Tibial nerve (tissue), 4 donors: ENCODE measurements at regions not wholly inside any gene's neighbourhood (a gene's known extent, or its start where the extent isn't known, plus 50 kb on each side); places are given as distances from the start of the nearest gene placed in this dataset.

Source experiments
- CTCF ChIP-seq, 5 experiments: fragments of 200-600 bp in 3 of 5; fragments of 450-650 bp in 2 of 5; sonication (generic) in 3 of 5; IDR thresholded peaks; one replicate each; pipeline ENCODE4 v1.5.1; 2016 to 2019; ENCODE audit warnings: antibody characterized with exemption in 5 of 5, mild to moderate bottlenecking in 3 of 5, moderate library complexity in 2 of 5
- EP300 ChIP-seq, 2 donors: sonication (generic); formaldehyde crosslinking; IDR thresholded peaks; one replicate each; pipeline ENCODE4 v1.6.1; 2017; ENCODE audit warnings: antibody characterized with exemption in 2 of 2, mild to moderate bottlenecking in 1 of 2

GRCh38 chr2:23320058-23320457 is 64.9 kb upstream of the KLHL29 start:
- TF ChIP-seq CTCF (IDR thresholded peaks at IDR 0.05) (no peak), EP300 (IDR thresholded peaks at IDR 0.05) (no peak)
